Rectal smooth muscle tissue (tissue), 1 donor: ENCODE measurements at regions not wholly inside any gene's neighbourhood (a gene's known extent, or its start where the extent isn't known, plus 50 kb on each side); places are given as distances from the start of the nearest gene placed in this dataset.

ENCODE experiments used
- H3K27ac ChIP-seq: one replicate; pipeline ENCODE4 v1.7.0; 2013; ENCODE audit warnings: low read depth, low read length, inconsistent platforms
- H3K27me3 ChIP-seq: one replicate; pipeline ENCODE4 v1.7.0; 2013; ENCODE audit warnings: low read length; ENCODE audit not compliant: control insufficient read depth, insufficient read depth
- H3K36me3 ChIP-seq: one replicate; pipeline ENCODE4 v1.7.0; 2013; ENCODE audit warnings: low read length; ENCODE audit not compliant: control insufficient read depth, insufficient read depth
- H3K4me1 ChIP-seq: one replicate; pipeline ENCODE4 v1.7.0; 2013; ENCODE audit warnings: low read length; ENCODE audit not compliant: control insufficient read depth, insufficient read depth
- H3K4me3 ChIP-seq: one replicate; pipeline ENCODE4 v1.7.0; 2013; ENCODE audit warnings: low read length
- H3K9ac ChIP-seq: one replicate; pipeline ENCODE4 v1.7.0; 2013; ENCODE audit warnings: low read length

- H3K9ac ChIP-seq: no peak overlapping the region
- H3K4me3 ChIP-seq: no peak overlapping the region
- H3K27ac ChIP-seq: no peak overlapping the region
- no peaks in the 10 kb centered on the region for H3K27me3 ChIP-seq
- peaks cover 3% of the 10 kb centered on the region for H3K4me1 ChIP-seq
- H3K36me3 ChIP-seq: no peaks in the 10 kb centered on the region
Observed at GRCh38 chr5:114249823-114250222, 112.0 kb upstream of the KCNN2 start.

GRCh38 chr5:114250536-114250935 is 111.3 kb upstream of the KCNN2 start:
- Histone ChIP-seq H3K27me3 (no peaks in the 10 kb centered on the region), H3K9ac (no peak overlapping the region), H3K27ac (no peak overlapping the region), H3K4me3 (no peak overlapping the region), H3K4me1 (peaks cover 3% of the 10 kb centered on the region), H3K36me3 (no peaks in the 10 kb centered on the region)

- H3K4me3 ChIP-seq: no peak overlapping the region
- H3K9ac ChIP-seq: no peak overlapping the region
- no peaks in the 10 kb centered on the region for H3K36me3 ChIP-seq
- H3K27me3 ChIP-seq: no peaks in the 10 kb centered on the region
- no peak overlapping the region for H3K27ac ChIP-seq
- peaks cover 3% of the 10 kb centered on the region for H3K4me1 ChIP-seq
Observed at GRCh38 chr5:114252226-114252625, 109.6 kb upstream of the KCNN2 start.

DNA sequence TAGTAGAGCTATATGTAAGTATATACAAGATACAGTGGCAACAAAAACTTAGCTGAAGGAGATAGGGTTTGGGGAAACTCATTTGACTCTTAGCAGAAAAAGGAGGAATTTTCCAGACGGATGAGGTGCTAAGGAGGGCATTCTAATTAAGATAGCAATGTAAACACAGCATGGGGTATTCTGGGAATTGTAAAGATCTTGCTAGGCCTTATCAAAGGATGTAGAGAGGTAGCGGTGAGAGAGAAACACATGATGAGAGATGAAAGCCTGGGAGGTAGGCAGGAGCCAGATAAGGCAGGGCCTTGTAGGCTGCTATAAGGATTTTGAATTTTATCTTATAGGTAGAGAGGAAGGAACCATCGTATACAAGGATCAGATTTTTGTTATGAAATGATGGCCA is 106.6 kb upstream of the KCNN2 start:
- Histone ChIP-seq H3K4me3 (no peak overlapping the region), H3K27ac (no peak overlapping the region), H3K9ac (no peak overlapping the region), H3K4me1 (no peaks in the 10 kb centered on the region), H3K27me3 (no peaks in the 10 kb centered on the region), H3K36me3 (no peaks in the 10 kb centered on the region)

DNA sequence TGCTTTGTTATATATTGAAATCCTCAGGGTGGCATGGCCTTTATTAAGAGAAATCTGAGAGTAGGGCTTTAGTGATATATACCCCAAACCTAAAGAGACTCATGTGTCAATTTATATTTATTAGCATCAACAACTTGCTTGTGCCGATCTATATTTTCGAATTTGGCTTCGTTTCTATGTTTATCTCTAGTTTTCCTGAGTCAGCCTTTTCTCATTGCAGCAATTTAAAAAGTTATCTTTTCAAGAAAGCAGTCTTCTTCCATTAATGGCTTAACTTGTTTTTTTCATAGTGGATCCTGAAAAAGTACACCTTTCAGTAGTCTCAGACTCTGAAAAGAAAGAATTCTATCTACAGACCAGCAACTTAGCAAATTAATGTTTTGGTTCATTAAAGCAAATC is 99.9 kb upstream of the KCNN2 start:
- Histone ChIP-seq H3K27ac (no peak overlapping the region), H3K36me3 (no peaks in the 10 kb centered on the region), H3K4me3 (no peak overlapping the region), H3K27me3 (no peaks in the 10 kb centered on the region), H3K9ac (no peak overlapping the region), H3K4me1 (no peaks in the 10 kb centered on the region)

- no peak overlapping the region for H3K27ac ChIP-seq
- H3K36me3 ChIP-seq: no peaks in the 10 kb centered on the region
- H3K4me3 ChIP-seq: no peak overlapping the region
- H3K9ac ChIP-seq: no peak overlapping the region
- H3K27me3 ChIP-seq: no peaks in the 10 kb centered on the region
- H3K4me1 ChIP-seq: no peaks in the 10 kb centered on the region
Observed at GRCh38 chr5:114265432-114266060, 96.3 kb upstream of the KCNN2 start.

- no peak overlapping the region for H3K4me3 ChIP-seq
- no peak overlapping the region for H3K9ac ChIP-seq
- H3K36me3 ChIP-seq: no peaks in the 10 kb centered on the region
- no peak overlapping the region for H3K27ac ChIP-seq
- H3K4me1 ChIP-seq: no peaks in the 10 kb centered on the region
- H3K27me3 ChIP-seq: no peaks in the 10 kb centered on the region
Observed at GRCh38 chr5:114266374-114266773, 95.5 kb upstream of the KCNN2 start.

DNA sequence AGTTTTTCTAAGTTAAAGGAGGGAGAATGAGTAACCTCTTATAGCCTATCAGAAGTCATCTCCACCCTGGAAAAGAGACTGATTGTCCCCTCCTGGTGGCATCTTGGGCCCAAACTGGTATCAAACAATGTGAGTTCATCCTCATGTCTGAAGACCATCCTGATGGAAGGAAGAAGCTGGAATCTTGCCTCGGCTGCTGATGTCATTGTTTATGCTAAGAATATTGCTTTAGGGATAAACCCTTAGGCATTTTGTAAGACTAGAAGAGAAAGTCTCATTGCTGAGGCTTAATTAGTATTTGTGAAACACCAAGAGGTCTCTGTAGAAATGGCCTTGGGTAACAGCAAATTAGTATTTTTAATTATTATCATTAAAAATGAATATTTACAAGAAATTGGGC is 65.7 kb upstream of the KCNN2 start:
- Histone ChIP-seq H3K9ac (no peak overlapping the region), H3K4me3 (no peak overlapping the region), H3K27ac (no peak overlapping the region), H3K27me3 (no peaks in the 10 kb centered on the region), H3K36me3 (no peaks in the 10 kb centered on the region), H3K4me1 (no peaks in the 10 kb centered on the region)

DNA sequence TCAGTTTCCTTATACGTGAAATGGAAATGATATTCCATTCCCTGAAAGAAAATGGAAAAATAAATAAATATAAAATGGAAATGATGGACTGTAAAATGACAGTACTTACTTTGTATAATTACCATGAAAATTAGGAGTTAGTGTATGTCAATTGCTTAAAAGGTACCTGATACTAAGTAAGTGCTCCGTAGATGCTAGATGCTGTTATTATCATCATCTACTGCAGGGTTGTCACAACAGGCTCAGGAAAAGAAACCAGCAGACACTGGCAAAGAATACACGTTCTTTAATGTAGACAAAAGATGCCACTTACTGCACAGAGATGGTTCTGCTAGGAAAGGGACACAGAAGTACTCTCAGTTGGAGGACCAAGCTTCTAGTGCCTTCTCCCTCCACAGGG is 64.0 kb upstream of the KCNN2 start:
- Histone ChIP-seq H3K4me1 (no peaks in the 10 kb centered on the region), H3K27ac (no peak overlapping the region), H3K36me3 (no peaks in the 10 kb centered on the region), H3K4me3 (no peak overlapping the region), H3K27me3 (no peaks in the 10 kb centered on the region), H3K9ac (no peak overlapping the region)

GRCh38 chr5:114305402-114306207 is 56.3 kb upstream of the KCNN2 start:
- Histone ChIP-seq H3K4me3 (no peak overlapping the region), H3K4me1 (no peaks in the 10 kb centered on the region), H3K36me3 (no peaks in the 10 kb centered on the region), H3K27me3 (no peaks in the 10 kb centered on the region), H3K9ac (no peak overlapping the region), H3K27ac (no peak overlapping the region)

GRCh38 chr5:114308017-114308416 is 53.9 kb upstream of the KCNN2 start:
- Histone ChIP-seq H3K4me1 (no peaks in the 10 kb centered on the region), H3K27ac (no peak overlapping the region), H3K4me3 (no peak overlapping the region), H3K36me3 (no peaks in the 10 kb centered on the region), H3K9ac (no peak overlapping the region), H3K27me3 (no peaks in the 10 kb centered on the region)

DNA sequence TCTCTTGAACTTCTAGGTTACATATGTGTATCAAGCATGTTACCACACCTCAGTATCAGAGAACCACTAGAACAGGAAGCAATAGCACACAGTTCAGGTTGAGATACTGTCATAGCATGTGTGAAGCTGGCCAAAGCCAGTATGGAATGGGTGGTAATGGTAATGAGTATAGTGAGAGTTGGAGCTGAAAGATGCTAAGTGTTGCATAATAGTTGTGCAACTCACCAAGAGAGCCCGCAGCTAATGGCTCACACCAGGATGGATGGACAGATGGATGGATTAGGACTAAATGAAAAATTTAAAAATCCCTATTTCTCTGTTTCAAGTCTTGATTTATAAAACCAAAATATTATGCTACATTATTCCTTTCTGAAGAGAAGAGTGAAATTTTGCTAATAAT is 53.4 kb upstream of the KCNN2 start:
- H3K27me3 ChIP-seq: no peaks in the 10 kb centered on the region
- no peaks in the 10 kb centered on the region for H3K4me1 ChIP-seq
- no peak overlapping the region for H3K4me3 ChIP-seq
- no peaks in the 10 kb centered on the region for H3K36me3 ChIP-seq
- no peak overlapping the region for H3K27ac ChIP-seq
- no peak overlapping the region for H3K9ac ChIP-seq

- H3K4me3 ChIP-seq: no peak overlapping the region
Observed at GRCh38 chr5:114310666-114311065, 51.2 kb upstream of the KCNN2 start.

More at GRCh38 chr5:114310666-114311065, 51.2 kb upstream of the KCNN2 start:
- no peaks in the 10 kb centered on the region for H3K27me3 ChIP-seq
- no peak overlapping the region for H3K27ac ChIP-seq
- H3K36me3 ChIP-seq: no peaks in the 10 kb centered on the region
- no peak overlapping the region for H3K9ac ChIP-seq
- no peaks in the 10 kb centered on the region for H3K4me1 ChIP-seq
